ENCODE measurements at regions not wholly inside any gene's neighbourhood (a gene's known extent, or its start where the extent isn't known, plus 50 kb on each side); places are given as distances from the start of the nearest gene placed in this dataset.

GRCh38 chr18:47550611-47551010, 299.2 kb upstream of the SKOR2 start:
- Histone ChIP-seq H3K9ac (ENCODE audit: low read length) (no peak overlapping the region), H3K4me2 (ENCODE audit: low read length) (no peak overlapping the region), H3K4me1 (ENCODE audit: low read length) (no peaks in the 10 kb centered on the region), H3K79me2 (ENCODE audit: low read length) (no peaks in the 10 kb centered on the region), H2AFZ (ENCODE audit: low read depth, low read length) (no peak overlapping the region), H3K9me3 (ENCODE audit: insufficient read depth, low read length) (no peaks in the 10 kb centered on the region), H3K27ac (ENCODE audit: low read length) (no peak overlapping the region), H3K27me3 (ENCODE audit: low read depth, low read length) (peaks cover 40% of the 10 kb centered on the region), H4K20me1 (ENCODE audit: insufficient read depth, low read length) (no peaks in the 10 kb centered on the region), H3K36me3 (replicated peaks; ENCODE audit: low read depth, low read length) (no peaks in the 10 kb centered on the region), H3K4me3 (ENCODE audit: low read length) (no peak overlapping the region)
- TF ChIP-seq CTCF (IDR thresholded peaks at IDR 0.05; ENCODE audit: low read depth, low read length), result no peak
- no peak for TF ChIP-seq EZH2phosphoT487 (IDR thresholded peaks at IDR 0.05; ENCODE audit: low read depth)

GRCh38 chr18:47549021-47549540, 297.6 kb upstream of the SKOR2 start:
- Histone ChIP-seq H3K4me2 (ENCODE audit: low read length) (no peak overlapping the region), H3K27ac (ENCODE audit: low read length) (no peak overlapping the region), H3K36me3 (replicated peaks; ENCODE audit: low read depth, low read length) (no peaks in the 10 kb centered on the region), H3K9ac (ENCODE audit: low read length) (no peak overlapping the region), H3K4me3 (ENCODE audit: low read length) (no peak overlapping the region), H3K9me3 (ENCODE audit: insufficient read depth, low read length) (no peaks in the 10 kb centered on the region), H3K4me1 (ENCODE audit: low read length) (no peaks in the 10 kb centered on the region), H3K79me2 (ENCODE audit: low read length) (no peaks in the 10 kb centered on the region), H3K27me3 (ENCODE audit: low read depth, low read length) (peaks cover 55% of the 10 kb centered on the region), H2AFZ (ENCODE audit: low read depth, low read length) (no peak overlapping the region), H4K20me1 (ENCODE audit: insufficient read depth, low read length) (no peaks in the 10 kb centered on the region)
- TF ChIP-seq EZH2phosphoT487 (IDR thresholded peaks at IDR 0.05; ENCODE audit: low read depth), result no peak
- no peak for TF ChIP-seq CTCF (IDR thresholded peaks at IDR 0.05; ENCODE audit: low read depth, low read length)

GRCh38 chr18:47547539-47548202, 296.2 kb upstream of the SKOR2 start:
- H3K4me2 ChIP-seq (ENCODE audit: low read length), result no peak overlapping the region
- no peaks in the 10 kb centered on the region for H3K79me2 ChIP-seq (ENCODE audit: low read length)
- no peaks in the 10 kb centered on the region for H3K36me3 ChIP-seq (replicated peaks; ENCODE audit: low read depth, low read length)
- H4K20me1 ChIP-seq (ENCODE audit: insufficient read depth, low read length), result no peaks in the 10 kb centered on the region
- H3K27me3 ChIP-seq (ENCODE audit: low read depth, low read length), result peaks cover 69% of the 10 kb centered on the region
- no peaks in the 10 kb centered on the region for H3K4me1 ChIP-seq (ENCODE audit: low read length)
- no peak overlapping the region for H3K9ac ChIP-seq (ENCODE audit: low read length)
- no peak overlapping the region for H3K27ac ChIP-seq (ENCODE audit: low read length)
- TF ChIP-seq CTCF (IDR thresholded peaks at IDR 0.05; ENCODE audit: low read depth, low read length), result no peak
- TF ChIP-seq EZH2phosphoT487 (IDR thresholded peaks at IDR 0.05; ENCODE audit: low read depth), result no peak
- no peak overlapping the region for H2AFZ ChIP-seq (ENCODE audit: low read depth, low read length)
- no peak overlapping the region for H3K4me3 ChIP-seq (ENCODE audit: low read length)
- H3K9me3 ChIP-seq (ENCODE audit: insufficient read depth, low read length), result no peaks in the 10 kb centered on the region

GRCh38 chr18:47545613-47546012, 294.2 kb upstream of the SKOR2 start:
- Histone ChIP-seq H3K9ac (ENCODE audit: low read length) (no peak overlapping the region), H4K20me1 (ENCODE audit: insufficient read depth, low read length) (no peaks in the 10 kb centered on the region), H3K79me2 (ENCODE audit: low read length) (no peaks in the 10 kb centered on the region), H3K36me3 (replicated peaks; ENCODE audit: low read depth, low read length) (no peaks in the 10 kb centered on the region), H3K27ac (ENCODE audit: low read length) (no peak overlapping the region), H3K4me3 (ENCODE audit: low read length) (no peak overlapping the region), H3K27me3 (ENCODE audit: low read depth, low read length) (peaks cover 75% of the 10 kb centered on the region), H3K4me1 (ENCODE audit: low read length) (no peaks in the 10 kb centered on the region), H3K4me2 (ENCODE audit: low read length) (no peak overlapping the region), H3K9me3 (ENCODE audit: insufficient read depth, low read length) (no peaks in the 10 kb centered on the region), H2AFZ (ENCODE audit: low read depth, low read length) (no peak overlapping the region)
- TF ChIP-seq EZH2phosphoT487 (IDR thresholded peaks at IDR 0.05; ENCODE audit: low read depth) (no peak), CTCF (IDR thresholded peaks at IDR 0.05; ENCODE audit: low read depth, low read length) (0 out of 2 replicates have a peak, but pooled peaks have one; percentile 22)
